GM12865 (cell line): ENCODE measurements at regions not wholly inside any gene's neighbourhood (a gene's known extent, or its start where the extent isn't known, plus 50 kb on each side); places are given as distances from the start of the nearest gene placed in this dataset.

Experiments
- DNase-seq: peaks from one replicate; pipeline ENCODE4 v3.0.0; 2010; ENCODE audit warnings: low read depth
- H3K4me3 ChIP-seq: 2 replicates; pipeline ENCODE4 v1.5.1; 2011; ENCODE audit warnings: mild to moderate bottlenecking, low read depth, low read length, control low read depth
- CTCF ChIP-seq: IDR thresholded peaks from 2 replicates; pipeline ENCODE4 v1.5.1; 2011; ENCODE audit warnings: low read length, control low read depth, low read depth, inconsistent platforms; ENCODE audit not compliant: insufficient read depth; ENCODE audit errors: missing control alignments

GRCh38 chr13:90135558-90135957, 1211.9 kb upstream of the MIR17HG start:
- DNase-seq = no peak
- H3K4me3 ChIP-seq = no peak overlapping the region
- no peak for TF ChIP-seq CTCF

- no peak for TF ChIP-seq CTCF
- no peak for DNase-seq
- no peak overlapping the region for H3K4me3 ChIP-seq
Observed at GRCh38 chr13:90142251-90142650, 1205.2 kb upstream of the MIR17HG start.

DNA sequence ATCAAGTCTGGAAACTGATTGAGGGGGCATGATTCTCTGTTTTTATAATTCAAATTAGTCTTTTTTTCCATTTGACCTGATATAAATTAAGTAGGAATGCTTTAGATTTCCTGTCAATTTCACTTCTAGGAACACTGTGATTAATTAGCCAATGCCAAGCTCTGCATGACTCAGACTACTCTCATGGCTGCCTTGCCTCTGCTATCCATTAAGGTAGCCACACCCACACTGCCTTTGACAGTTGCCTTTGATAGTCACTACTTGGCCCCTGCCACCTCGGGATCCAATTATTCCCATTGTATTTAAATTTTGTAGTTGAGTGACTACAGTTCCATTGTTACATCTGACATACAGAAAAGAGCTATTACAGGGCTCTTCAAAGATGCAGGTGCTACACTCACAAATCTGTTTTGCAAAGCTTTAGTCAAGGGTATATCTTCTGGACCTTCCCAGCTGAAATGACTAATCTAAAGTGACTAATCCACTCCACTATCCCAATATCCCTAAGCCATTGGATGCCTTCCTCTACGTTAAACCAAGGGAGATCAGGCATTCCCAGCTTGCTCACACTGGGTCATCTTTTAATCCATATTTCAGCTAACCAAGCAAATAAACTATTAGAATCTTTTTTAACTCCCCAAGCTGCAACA, 1193.1 kb upstream of the MIR17HG start:
- no peak for TF ChIP-seq CTCF
- no peak overlapping the region for H3K4me3 ChIP-seq
- no peak for DNase-seq

DNA sequence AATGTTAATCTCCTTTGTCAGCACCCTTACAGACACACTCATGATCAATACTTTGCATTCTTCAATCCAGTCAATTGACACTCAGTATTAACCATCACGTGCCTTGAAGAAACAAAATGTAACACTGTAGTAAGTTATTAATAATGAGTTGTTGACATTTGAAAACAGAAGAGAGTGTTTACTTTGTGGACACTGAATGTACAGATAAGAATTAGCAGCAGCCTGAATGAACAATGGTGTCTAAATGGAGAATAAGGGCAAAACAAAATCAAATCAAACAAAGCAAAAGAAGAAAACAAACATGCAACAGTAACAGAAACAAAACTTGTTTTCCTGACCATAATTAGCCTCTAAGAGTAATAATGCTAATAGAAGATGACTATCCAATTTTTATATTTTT, 1191.1 kb upstream of the MIR17HG start:
- no peak for DNase-seq
- TF ChIP-seq CTCF = no peak
- H3K4me3 ChIP-seq = no peak overlapping the region

- no peak overlapping the region for H3K4me3 ChIP-seq
- TF ChIP-seq CTCF = no peak
- no peak for DNase-seq
Observed at GRCh38 chr13:90168953-90169352, 1178.5 kb upstream of the MIR17HG start.

GRCh38 chr13:90170208-90170607, 1177.3 kb upstream of the MIR17HG start:
- no peak overlapping the region for H3K4me3 ChIP-seq
- TF ChIP-seq CTCF = no peak
- DNase-seq = no peak

DNA sequence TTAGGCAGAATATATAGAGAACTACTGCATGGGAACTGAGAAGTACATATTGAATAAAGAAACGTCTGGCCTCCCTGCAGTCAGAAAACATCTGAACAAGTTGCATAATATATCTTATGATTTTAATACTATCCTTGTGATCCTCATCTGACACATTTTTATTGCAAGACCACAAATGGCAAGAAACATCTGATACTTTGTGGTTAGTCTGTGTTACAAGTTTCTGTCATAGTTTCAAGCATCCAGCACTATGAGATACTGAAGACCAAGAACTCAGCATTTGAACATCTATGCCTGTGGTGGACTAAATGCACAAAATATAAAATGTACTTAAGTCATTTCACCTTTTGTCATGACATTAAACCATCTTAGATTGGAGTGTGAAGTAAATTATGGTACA, 1175.8 kb upstream of the MIR17HG start:
- no peak overlapping the region for H3K4me3 ChIP-seq
- DNase-seq = no peak
- no peak for TF ChIP-seq CTCF
